ENCODE measurements at regions not wholly inside any gene's neighbourhood (a gene's known extent, or its start where the extent isn't known, plus 50 kb on each side); places are given as distances from the start of the nearest gene placed in this dataset.

DNA sequence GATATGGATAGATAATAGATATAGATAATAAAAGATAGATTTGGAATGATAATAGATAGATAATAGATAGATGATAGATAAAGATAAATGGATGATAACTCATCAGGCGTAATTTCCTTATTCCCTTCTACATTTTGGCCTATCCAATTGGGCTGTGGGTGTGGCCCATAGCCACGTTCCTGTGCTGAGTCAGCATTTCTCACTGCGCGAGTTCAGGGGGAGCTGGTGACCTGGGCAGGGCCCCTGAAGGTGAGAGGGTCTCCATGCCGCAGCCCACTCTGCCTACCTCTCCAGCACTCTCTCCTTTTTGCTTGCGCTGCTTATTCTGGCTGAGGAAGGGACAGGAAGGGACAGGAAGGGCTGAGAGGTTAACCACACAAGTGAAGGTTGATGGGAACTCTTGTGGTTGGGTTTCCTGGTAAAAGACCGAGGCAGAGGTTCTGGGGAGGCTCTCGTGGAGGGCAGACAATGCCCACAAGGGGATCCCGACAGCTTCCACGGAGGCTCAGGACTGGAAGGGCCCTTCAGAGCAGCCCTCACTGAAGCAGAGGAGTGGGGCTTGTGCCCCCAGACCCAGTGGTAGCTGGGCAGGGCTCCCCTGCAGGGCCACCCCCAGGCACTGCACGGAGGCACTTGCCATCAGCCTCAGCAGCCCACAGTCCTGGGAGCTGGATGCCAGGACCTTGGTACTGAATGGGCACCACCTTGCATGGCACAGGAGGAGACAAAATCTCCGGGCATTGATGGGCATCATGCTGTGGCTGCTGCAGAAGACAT is 247.3 kb upstream of the PITRM1 start:
- H3K9me3 ChIP-seq (ENCODE audit: control insufficient read depth, low read length): no peaks in the 10 kb centered on the region
- 72 to 86% methylated on average over 6 to 11 of the region's 12 CpGs for WGBS, 2 experiments (ENCODE audit: insufficient coverage in 2 of 2)
- no peak overlapping the region for H3K27ac ChIP-seq (ENCODE audit: low read depth, low read length, severe bottlenecking)
- peaks cover 5% of the 10 kb centered on the region for H3K4me1 ChIP-seq (ENCODE audit: control insufficient read depth, insufficient read depth, low read length, poor library complexity, severe bottlenecking)
- no peaks in the 10 kb centered on the region for H3K36me3 ChIP-seq (ENCODE audit: control insufficient read depth, insufficient read depth, low read length)
- no peak overlapping the region for H3K4me3 ChIP-seq (ENCODE audit: extremely low read depth, insufficient read depth, low read length, poor library complexity, severe bottlenecking)

DNA sequence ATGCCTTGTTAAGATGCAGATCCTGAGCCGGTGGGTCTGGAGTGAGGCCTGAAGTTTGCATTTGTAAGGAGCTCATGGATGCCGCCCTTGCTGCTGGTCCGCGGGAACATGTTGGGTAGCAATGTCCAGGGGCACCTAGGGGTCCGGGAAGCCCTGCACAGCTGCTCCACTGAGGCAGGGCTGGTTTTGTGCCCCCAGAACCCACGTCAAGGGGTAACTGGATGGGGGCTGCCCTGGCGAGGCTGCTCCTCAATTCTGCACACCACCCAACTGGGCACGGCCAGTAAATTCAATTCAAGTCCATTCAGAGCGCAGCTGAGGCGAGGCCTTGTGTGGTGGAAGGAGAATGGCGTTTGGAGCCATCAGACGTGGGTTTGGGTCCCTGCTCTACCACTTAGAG is 246.3 kb upstream of the PITRM1 start:
- WGBS, 2 experiments (ENCODE audit: insufficient coverage in 2 of 2): 95 to 99% methylated on average over 7 to 9 of the region's 12 CpGs
- H3K4me3 ChIP-seq (ENCODE audit: extremely low read depth, insufficient read depth, low read length, poor library complexity, severe bottlenecking): no peak overlapping the region
- H3K9me3 ChIP-seq (ENCODE audit: control insufficient read depth, low read length): no peaks in the 10 kb centered on the region
- no peak overlapping the region for H3K27ac ChIP-seq (ENCODE audit: low read depth, low read length, severe bottlenecking)
- H3K4me1 ChIP-seq (ENCODE audit: control insufficient read depth, insufficient read depth, low read length, poor library complexity, severe bottlenecking): peaks cover 3% of the 10 kb centered on the region
- no peaks in the 10 kb centered on the region for H3K36me3 ChIP-seq (ENCODE audit: control insufficient read depth, insufficient read depth, low read length)

DNA sequence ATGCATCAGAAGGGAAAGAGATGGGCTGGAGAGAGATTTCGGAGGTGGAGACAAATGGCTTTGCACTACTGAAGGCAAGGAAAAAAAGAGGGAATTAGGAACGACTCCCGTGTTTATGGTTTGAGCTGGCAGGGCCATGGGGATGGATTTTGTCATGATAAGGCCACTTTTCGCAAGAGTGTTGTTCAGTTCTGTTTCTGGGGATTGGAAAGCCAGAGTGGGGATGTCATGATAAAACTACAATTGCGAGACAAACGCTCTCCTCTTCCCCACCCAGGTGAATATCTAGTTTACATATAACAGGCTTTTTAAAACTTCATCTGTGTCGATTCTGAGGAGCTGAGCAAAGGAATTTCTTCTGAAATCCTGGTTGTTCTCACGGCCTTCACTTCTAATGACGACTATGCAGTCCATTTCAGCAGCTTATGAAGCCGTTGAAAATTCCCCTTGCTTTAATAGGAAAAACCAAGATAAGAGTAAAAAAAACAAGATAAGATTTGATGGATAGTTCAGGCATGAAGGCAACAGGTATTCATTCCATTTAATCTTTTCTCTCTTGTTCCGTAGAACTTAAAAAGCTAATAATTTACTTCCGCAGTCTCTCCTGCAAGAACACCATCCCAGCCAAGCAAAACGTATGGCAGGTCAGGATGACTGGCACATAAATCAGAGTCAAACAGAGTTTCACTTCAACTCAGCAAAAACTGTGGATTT is 245.6 kb upstream of the PITRM1 start:
- H3K36me3 ChIP-seq (ENCODE audit: control insufficient read depth, insufficient read depth, low read length): no peaks in the 10 kb centered on the region

GRCh38 chr10:3417096-3417495 is 244.5 kb upstream of the PITRM1 start:
- H3K36me3 ChIP-seq (ENCODE audit: control insufficient read depth, insufficient read depth, low read length): no peaks in the 10 kb centered on the region
- peaks cover 3% of the 10 kb centered on the region for H3K4me1 ChIP-seq (ENCODE audit: control insufficient read depth, insufficient read depth, low read length, poor library complexity, severe bottlenecking)
- no peak overlapping the region for H3K4me3 ChIP-seq (ENCODE audit: extremely low read depth, insufficient read depth, low read length, poor library complexity, severe bottlenecking)
- 97 to 98% methylated on average over 8 to 9 of the region's 9 CpGs for WGBS, 2 experiments (ENCODE audit: insufficient coverage in 2 of 2)
- no peak overlapping the region for H3K27ac ChIP-seq (ENCODE audit: low read depth, low read length, severe bottlenecking)
- H3K9me3 ChIP-seq (ENCODE audit: control insufficient read depth, low read length): no peaks in the 10 kb centered on the region

More for the DNA sequence above, 245.6 kb upstream of the PITRM1 start:
- WGBS, 2 experiments (ENCODE audit: insufficient coverage in 2 of 2): 83 to 88% methylated on average over 10 to 12 of the region's 13 CpGs
- Histone ChIP-seq H3K27ac (ENCODE audit: low read depth, low read length, severe bottlenecking) (no peak overlapping the region), H3K9me3 (ENCODE audit: control insufficient read depth, low read length) (no peaks in the 10 kb centered on the region), H3K4me3 (ENCODE audit: extremely low read depth, insufficient read depth, low read length, poor library complexity, severe bottlenecking) (no peak overlapping the region), H3K4me1 (ENCODE audit: control insufficient read depth, insufficient read depth, low read length, poor library complexity, severe bottlenecking) (peaks cover 3% of the 10 kb centered on the region)

GRCh38 chr10:3415878-3416605 is 243.5 kb upstream of the PITRM1 start:
- H3K27ac ChIP-seq (ENCODE audit: low read depth, low read length, severe bottlenecking): no peak overlapping the region

GRCh38 chr10:3415038-3415736 is 242.6 kb upstream of the PITRM1 start:
- Histone ChIP-seq H3K27ac (ENCODE audit: low read depth, low read length, severe bottlenecking) (no peak overlapping the region), H3K9me3 (ENCODE audit: control insufficient read depth, low read length) (peaks cover 7% of the 10 kb centered on the region), H3K4me3 (ENCODE audit: extremely low read depth, insufficient read depth, low read length, poor library complexity, severe bottlenecking) (no peak overlapping the region), H3K4me1 (ENCODE audit: control insufficient read depth, insufficient read depth, low read length, poor library complexity, severe bottlenecking) (peaks cover 3% of the 10 kb centered on the region), H3K36me3 (ENCODE audit: control insufficient read depth, insufficient read depth, low read length) (no peaks in the 10 kb centered on the region)
- WGBS, 2 experiments (ENCODE audit: insufficient coverage in 2 of 2): 87% methylated on average over 18 to 21 of the region's 21 CpGs

More at GRCh38 chr10:3415878-3416605, 243.5 kb upstream of the PITRM1 start:
- Histone ChIP-seq H3K36me3 (ENCODE audit: control insufficient read depth, insufficient read depth, low read length) (no peaks in the 10 kb centered on the region), H3K4me1 (ENCODE audit: control insufficient read depth, insufficient read depth, low read length, poor library complexity, severe bottlenecking) (peaks cover 3% of the 10 kb centered on the region), H3K9me3 (ENCODE audit: control insufficient read depth, low read length) (peaks cover 2% of the 10 kb centered on the region), H3K4me3 (ENCODE audit: extremely low read depth, insufficient read depth, low read length, poor library complexity, severe bottlenecking) (no peak overlapping the region)
- 71 to 83% methylated on average over 12 to 15 of the region's 17 CpGs for WGBS, 2 experiments (ENCODE audit: insufficient coverage in 2 of 2)

DNA sequence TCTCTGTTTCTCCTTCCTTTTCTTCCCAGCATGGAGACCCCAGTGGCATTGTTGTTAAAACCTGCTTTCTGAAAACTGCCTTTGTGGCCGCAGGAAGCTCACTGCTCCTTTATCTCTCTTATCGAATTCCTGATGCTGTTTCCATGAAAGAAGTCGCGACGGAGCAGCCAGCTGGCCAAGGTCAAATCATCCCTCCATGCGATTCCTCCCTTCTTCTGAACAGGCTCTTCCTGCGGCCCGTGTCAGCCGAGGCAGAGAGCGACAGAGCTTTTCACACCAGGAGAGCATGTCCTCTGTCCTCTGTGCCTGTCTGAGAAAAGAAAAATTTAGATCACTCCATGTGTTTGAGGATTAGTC is 242.1 kb upstream of the PITRM1 start:
- Histone ChIP-seq H3K4me1 (ENCODE audit: control insufficient read depth, insufficient read depth, low read length, poor library complexity, severe bottlenecking) (peaks cover 3% of the 10 kb centered on the region), H3K9me3 (ENCODE audit: control insufficient read depth, low read length) (peaks cover 7% of the 10 kb centered on the region), H3K4me3 (ENCODE audit: extremely low read depth, insufficient read depth, low read length, poor library complexity, severe bottlenecking) (no peak overlapping the region), H3K36me3 (ENCODE audit: control insufficient read depth, insufficient read depth, low read length) (no peaks in the 10 kb centered on the region), H3K27ac (ENCODE audit: low read depth, low read length, severe bottlenecking) (no peak overlapping the region)
- WGBS, 2 experiments (ENCODE audit: insufficient coverage in 2 of 2): 87 to 89% methylated on average over 5 to 6 of the region's 10 CpGs

DNA sequence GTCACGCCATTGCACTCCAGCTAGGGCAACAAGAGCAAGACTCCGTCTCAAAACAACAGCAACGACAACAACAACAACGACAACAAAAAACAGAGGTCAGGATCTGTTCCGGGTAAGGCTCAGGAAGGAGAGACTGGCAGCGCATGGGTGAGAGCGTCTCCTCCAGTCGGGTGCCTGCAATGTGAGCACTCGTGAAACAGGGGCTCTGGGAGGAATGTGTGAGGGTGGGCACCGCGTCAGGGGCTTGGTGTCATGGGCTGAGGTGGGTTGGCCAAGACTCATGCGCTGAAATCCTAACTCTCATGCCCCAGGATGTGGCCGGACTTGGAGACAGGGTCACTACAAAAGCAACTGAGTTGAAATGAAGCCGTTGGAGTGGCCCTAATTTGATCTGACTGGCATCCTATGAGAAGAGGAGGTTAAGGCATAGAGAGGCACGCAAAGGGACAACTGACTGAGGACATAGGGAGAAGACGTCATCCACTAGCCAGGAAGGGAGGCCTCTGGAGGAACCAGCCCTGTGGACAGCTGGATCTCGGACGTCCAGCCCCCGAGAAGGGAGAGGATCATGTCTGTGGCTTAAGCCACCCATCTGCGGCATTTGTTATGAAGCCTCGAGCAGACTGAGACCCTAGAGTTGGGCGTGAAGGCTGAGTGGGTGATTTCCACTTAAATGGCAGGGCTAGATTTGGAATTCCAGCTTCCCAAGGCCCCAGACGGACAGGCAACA is 241.5 kb upstream of the PITRM1 start:
- 93 to 94% methylated on average over 22 to 23 of the region's 23 CpGs for WGBS, 2 experiments (ENCODE audit: insufficient coverage in 2 of 2)
- Histone ChIP-seq H3K27ac (ENCODE audit: low read depth, low read length, severe bottlenecking) (no peak overlapping the region), H3K9me3 (ENCODE audit: control insufficient read depth, low read length) (peaks cover 7% of the 10 kb centered on the region)

DNA sequence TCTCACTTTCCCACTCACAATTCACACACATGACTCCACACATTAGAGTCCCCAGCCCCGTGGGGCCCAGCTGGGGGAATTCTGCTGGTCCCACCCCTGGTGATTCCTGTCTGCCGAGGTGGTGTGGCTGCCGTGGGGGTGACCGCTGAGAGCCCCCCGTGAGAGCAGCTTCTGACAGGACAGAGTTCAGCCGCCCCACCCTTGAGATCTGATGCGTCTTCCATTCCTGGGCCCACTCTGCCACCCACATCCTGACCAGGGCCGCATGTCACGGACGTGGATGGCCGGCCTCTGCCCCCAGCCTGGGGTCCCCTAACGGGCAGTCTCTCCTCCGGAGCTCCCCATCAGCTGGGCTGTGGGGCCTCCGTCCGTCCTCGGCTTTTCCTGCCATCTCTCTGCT is 240.1 kb upstream of the PITRM1 start:
- H3K4me3 ChIP-seq (ENCODE audit: extremely low read depth, insufficient read depth, low read length, poor library complexity, severe bottlenecking): no peak overlapping the region
- peaks cover 7% of the 10 kb centered on the region for H3K9me3 ChIP-seq (ENCODE audit: control insufficient read depth, low read length)
- no peak overlapping the region for H3K27ac ChIP-seq (ENCODE audit: low read depth, low read length, severe bottlenecking)
- peaks cover 5% of the 10 kb centered on the region for H3K4me1 ChIP-seq (ENCODE audit: control insufficient read depth, insufficient read depth, low read length, poor library complexity, severe bottlenecking)
- 88 to 89% methylated on average over 15 to 16 of the region's 16 CpGs for WGBS, 2 experiments (ENCODE audit: insufficient coverage in 2 of 2)
- no peaks in the 10 kb centered on the region for H3K36me3 ChIP-seq (ENCODE audit: control insufficient read depth, insufficient read depth, low read length)

More for the DNA sequence above, 241.5 kb upstream of the PITRM1 start:
- Histone ChIP-seq H3K4me3 (ENCODE audit: extremely low read depth, insufficient read depth, low read length, poor library complexity, severe bottlenecking) (no peak overlapping the region), H3K36me3 (ENCODE audit: control insufficient read depth, insufficient read depth, low read length) (no peaks in the 10 kb centered on the region), H3K4me1 (ENCODE audit: control insufficient read depth, insufficient read depth, low read length, poor library complexity, severe bottlenecking) (peaks cover 3% of the 10 kb centered on the region)
